ENCODE measurements at regions not wholly inside any gene's neighbourhood (a gene's known extent, or its start where the extent isn't known, plus 50 kb on each side); places are given as distances from the start of the nearest gene placed in this dataset.

DNA sequence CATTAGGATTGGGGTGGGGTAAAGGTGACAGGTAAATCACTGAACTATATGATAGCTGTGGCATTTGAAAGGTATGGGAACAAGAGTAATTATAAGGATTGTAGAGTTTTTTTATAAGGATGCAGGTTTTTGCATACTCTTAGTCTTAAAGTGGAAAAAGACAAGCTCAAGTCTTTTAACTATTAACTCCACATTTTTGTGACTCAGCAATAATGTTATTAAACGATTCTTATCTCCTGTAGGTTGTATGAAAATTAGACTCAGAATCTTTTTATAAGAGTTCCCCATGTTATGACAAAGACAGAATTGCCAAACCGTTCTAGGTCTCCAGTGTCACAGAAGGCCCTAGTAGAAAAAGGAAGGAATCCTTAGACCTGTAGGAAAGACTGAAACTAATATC is 49.9 kb upstream of the TTLL7 start:
- TF ChIP-seq, protein P1, sequence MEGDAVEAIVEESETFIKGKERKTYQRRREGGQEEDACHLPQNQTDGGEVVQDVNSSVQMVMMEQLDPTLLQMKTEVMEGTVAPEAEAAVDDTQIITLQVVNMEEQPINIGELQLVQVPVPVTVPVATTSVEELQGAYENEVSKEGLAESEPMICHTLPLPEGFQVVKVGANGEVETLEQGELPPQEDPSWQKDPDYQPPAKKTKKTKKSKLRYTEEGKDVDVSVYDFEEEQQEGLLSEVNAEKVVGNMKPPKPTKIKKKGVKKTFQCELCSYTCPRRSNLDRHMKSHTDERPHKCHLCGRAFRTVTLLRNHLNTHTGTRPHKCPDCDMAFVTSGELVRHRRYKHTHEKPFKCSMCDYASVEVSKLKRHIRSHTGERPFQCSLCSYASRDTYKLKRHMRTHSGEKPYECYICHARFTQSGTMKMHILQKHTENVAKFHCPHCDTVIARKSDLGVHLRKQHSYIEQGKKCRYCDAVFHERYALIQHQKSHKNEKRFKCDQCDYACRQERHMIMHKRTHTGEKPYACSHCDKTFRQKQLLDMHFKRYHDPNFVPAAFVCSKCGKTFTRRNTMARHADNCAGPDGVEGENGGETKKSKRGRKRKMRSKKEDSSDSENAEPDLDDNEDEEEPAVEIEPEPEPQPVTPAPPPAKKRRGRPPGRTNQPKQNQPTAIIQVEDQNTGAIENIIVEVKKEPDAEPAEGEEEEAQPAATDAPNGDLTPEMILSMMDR (IDR thresholded peaks at IDR 0.05), result no peak
- TF ChIP-seq POLR2A (IDR thresholded peaks at IDR 0.05), result no peak

Data from vagina (tissue), 2 donors.